ENCODE measurements at regions not wholly inside any gene's neighbourhood (a gene's known extent, or its start where the extent isn't known, plus 50 kb on each side); places are given as distances from the start of the nearest gene placed in this dataset.

GRCh38 chr4:11079171-11079570, 349.5 kb downstream of the HS3ST1 start (continued):
- TF ChIP-seq CTCF (IDR thresholded peaks at IDR 0.05; ENCODE audit: control extremely low read depth in 1 of 3, insufficient read depth in 1 of 3, low read depth in 1 of 3, low read length in 3 of 3) (no peak), MAFK (IDR thresholded peaks at IDR 0.05; ENCODE audit: low read depth, low read length) (no peak), PHF8 (conservative IDR thresholded peaks at IDR 0.05; ENCODE audit: low read depth, low read length) (no peak), CBX5 (IDR thresholded peaks at IDR 0.05; ENCODE audit: low read depth, low read length) (no peak), JUN (IDR thresholded peaks at IDR 0.05; ENCODE audit: low read depth, low read length) (no peak), KDM1A (IDR thresholded peaks at IDR 0.05; ENCODE audit: borderline replicate concordance, low read length) (no peak)

Data from H1 (cell line).